ENCODE measurements at regions not wholly inside any gene's neighbourhood (a gene's known extent, or its start where the extent isn't known, plus 50 kb on each side); places are given as distances from the start of the nearest gene placed in this dataset.
"Not testable (repeated sequence)": the region's sequence is repeated elsewhere in the genome, so short reads cannot be mapped to it uniquely, and the experiment has no call there.

GRCh38 chr6:102742754-102743356 is 1349.3 kb downstream of the GRIK2 start:
- WGBS, 4 donors = 33 to 46% (median 40%) methylated on average over 7 of the region's 7 CpGs
- TF ChIP-seq POLR2A (IDR thresholded peaks at IDR 0.05) (no peak), CTCF (IDR thresholded peaks at IDR 0.05) (no peak)
- Histone ChIP-seq H3K27ac (no peak overlapping the region), H3K9me3 (replicated peaks in 1 of 3) (no peaks in the 10 kb centered on the region), H3K4me3 (no peak overlapping the region), H3K27me3 (no peaks in the 10 kb centered on the region), H3K4me1 (replicated peaks in 1 of 2) (no peaks in the 10 kb centered on the region), H3K36me3 (replicated peaks in 1 of 2) (no peaks in the 10 kb centered on the region)
- intact Hi-C loops (cut with DNase I) = no loop called here
- no peak for DNase-seq

DNA sequence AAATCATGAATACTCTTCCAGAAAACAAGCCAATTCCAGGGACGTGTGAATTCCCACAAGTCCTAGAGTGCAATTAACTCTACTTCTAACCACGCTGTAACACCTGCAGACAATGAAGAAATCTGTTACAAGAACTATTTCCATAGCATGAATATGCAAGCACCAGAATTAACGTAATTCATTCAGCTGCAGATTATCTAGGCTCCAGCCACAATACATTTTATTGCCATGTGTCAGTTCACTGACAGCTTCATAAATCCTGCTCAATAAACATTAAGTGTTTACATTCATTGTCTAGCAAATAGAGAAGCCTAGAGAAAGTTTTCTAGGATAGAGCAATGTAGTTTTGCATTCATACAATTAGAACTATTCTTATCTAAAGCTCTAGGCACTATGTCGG is 1348.5 kb downstream of the GRIK2 start:
- no peak overlapping the region for H3K27ac ChIP-seq
- 23 to 34% (median 33%) methylated on average over 4 of the region's 4 CpGs for WGBS, 4 donors
- H3K4me1 ChIP-seq (replicated peaks in 1 of 2) = no peaks in the 10 kb centered on the region
- no peaks in the 10 kb centered on the region for H3K9me3 ChIP-seq (replicated peaks in 1 of 3)
- no peak for DNase-seq
- H3K27me3 ChIP-seq = no peaks in the 10 kb centered on the region
- no peak overlapping the region for H3K4me3 ChIP-seq
- intact Hi-C loops (cut with DNase I) = no loop called here
- TF ChIP-seq POLR2A (IDR thresholded peaks at IDR 0.05) (no peak), CTCF (IDR thresholded peaks at IDR 0.05) (no peak)
- H3K36me3 ChIP-seq (replicated peaks in 1 of 2) = no peaks in the 10 kb centered on the region

- Histone ChIP-seq H3K27ac (no peak overlapping the region), H3K27me3 (no peaks in the 10 kb centered on the region), H3K4me1 (replicated peaks in 1 of 2) (no peaks in the 10 kb centered on the region), H3K36me3 (replicated peaks in 1 of 2) (no peaks in the 10 kb centered on the region), H3K9me3 (replicated peaks in 1 of 3) (no peaks in the 10 kb centered on the region), H3K4me3 (no peak overlapping the region)
- intact Hi-C loops (cut with DNase I) = no loop called here
- DNase-seq = no peak
- no peak for TF ChIP-seq CTCF (IDR thresholded peaks at IDR 0.05)
- no peak for TF ChIP-seq POLR2A (IDR thresholded peaks at IDR 0.05)
- WGBS, 4 donors = 67 to 87% (median 77%) methylated on average over 2 of the region's 2 CpGs
These were observed 1343.4 kb downstream of the GRIK2 start for GRCh38 chr6:102736941-102737368.

DNA sequence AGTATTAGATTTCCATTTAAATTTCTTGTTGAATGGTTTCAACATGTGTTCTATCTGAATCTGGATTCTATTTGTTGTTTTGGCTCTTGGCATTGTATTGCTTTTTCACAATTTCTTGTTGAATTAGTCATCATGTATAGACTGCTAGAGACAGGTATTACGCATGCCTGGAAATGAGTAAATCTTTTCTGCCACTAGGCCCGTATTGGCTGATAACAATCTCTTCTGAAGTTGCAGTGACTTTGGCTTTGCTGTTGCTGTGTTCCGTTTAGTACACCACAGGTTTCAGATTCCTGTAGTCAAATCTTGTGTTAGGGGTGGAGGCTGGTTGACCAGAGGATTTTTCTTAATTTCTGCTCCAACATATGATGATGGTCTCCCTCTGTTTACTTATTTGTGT is 1339.4 kb downstream of the GRIK2 start:
- no peak for DNase-seq
- WGBS, 4 donors = 35 to 47% (median 43%) methylated on average over 3 of the region's 3 CpGs
- H3K27me3 ChIP-seq = no peaks in the 10 kb centered on the region
- intact Hi-C loops (cut with DNase I) = no loop called here
- H3K9me3 ChIP-seq (replicated peaks in 1 of 3) = no peaks in the 10 kb centered on the region
- TF ChIP-seq CTCF (IDR thresholded peaks at IDR 0.05) (no peak), POLR2A (IDR thresholded peaks at IDR 0.05) (no peak)
- no peak overlapping the region for H3K4me3 ChIP-seq
- no peaks in the 10 kb centered on the region for H3K4me1 ChIP-seq (replicated peaks in 1 of 2)
- H3K36me3 ChIP-seq (replicated peaks in 1 of 2) = no peaks in the 10 kb centered on the region
- no peak overlapping the region for H3K27ac ChIP-seq

DNA sequence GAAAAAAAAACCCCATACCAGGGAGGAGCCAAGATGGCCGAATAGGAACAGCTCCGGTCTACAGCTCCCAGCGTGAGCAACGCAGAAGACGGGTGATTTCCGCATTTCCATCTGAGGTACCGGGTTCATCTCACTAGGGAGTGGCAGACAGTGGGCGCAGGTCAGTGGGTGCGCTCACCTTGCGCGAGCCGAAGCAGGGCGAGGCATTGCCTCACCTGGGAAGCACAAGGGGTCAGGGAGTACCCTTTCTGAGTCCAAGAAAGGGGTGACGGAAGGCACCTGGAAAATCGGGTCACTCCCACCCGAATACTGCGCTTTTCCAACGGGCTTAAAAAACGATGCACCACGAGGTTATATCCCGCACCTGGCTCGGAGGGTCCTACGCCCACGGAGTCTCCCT is 1328.6 kb downstream of the GRIK2 start:
- H3K27me3 ChIP-seq; H3K4me3 ChIP-seq; H3K9me3 ChIP-seq (replicated peaks in 1 of 3); H3K4me1 ChIP-seq (replicated peaks in 1 of 2); H3K27ac ChIP-seq; intact Hi-C loops (cut with DNase I); DNase-seq; H3K36me3 ChIP-seq (replicated peaks in 1 of 2): not testable (repeated sequence)
- 91 to 97% (median 94%) methylated on average over 18 to 24 of the region's 24 CpGs for WGBS, 4 donors
